Uterus (tissue), 3 donors: ENCODE measurements at regions not wholly inside any gene's neighbourhood (a gene's known extent, or its start where the extent isn't known, plus 50 kb on each side); places are given as distances from the start of the nearest gene placed in this dataset.

ENCODE experiments used
- DNase-seq, 2 donors: peaks; one replicate each; pipeline ENCODE4 v3.0.0-alpha.2; 2019 to 2020
- H3K27ac ChIP-seq, 2 donors: fragments of 200-600 bp; sonication (generic); 1 replicate in 1 of 2; 2 replicates in 1 of 2; pipeline ENCODE4 v1.5.1; 2016 to 2018
- H3K27me3 ChIP-seq, 2 donors: fragments of 200-600 bp; sonication (generic); one replicate each; pipeline ENCODE4 v1.5.1; 2018 to 2019; ENCODE audit warnings: control low read depth in 1 of 2
- H3K36me3 ChIP-seq, 2 donors: fragments of 200-600 bp; sonication (generic); one replicate each; pipeline ENCODE4 v1.5.1; 2019; ENCODE audit warnings: control low read depth in 1 of 2
- H3K4me1 ChIP-seq, 2 donors: fragments of 200-600 bp; sonication (generic); one replicate each; pipeline ENCODE4 v1.5.1; 2018 to 2019; ENCODE audit warnings: control low read depth in 1 of 2
- H3K4me3 ChIP-seq, 2 donors: fragments of 200-600 bp; sonication (generic); 1 replicate in 1 of 2; 2 replicates in 1 of 2; pipeline ENCODE4 v1.5.1; 2018 to 2019; ENCODE audit warnings: mild to moderate bottlenecking in 1 of 2
- H3K9me3 ChIP-seq, 2 donors: fragments of 200-600 bp; sonication (generic); one replicate each; pipeline ENCODE4 v1.5.1; 2019; ENCODE audit warnings: control low read depth in 1 of 2
- POLR2A ChIP-seq, 2 donors: fragments of 450-650 bp; IDR thresholded peaks; one replicate each; pipeline ENCODE4 v1.6.1; 2016; ENCODE audit warnings: antibody characterized with exemption in 2 of 2, mild to moderate bottlenecking in 1 of 2, moderate library complexity in 1 of 2
- intact Hi-C: fragments of 100-400 bp; cut with DNase I; formaldehyde crosslinking; loops from one replicate; pipeline ENCODE4 v1.15.1; 2023; ENCODE audit warnings: low total_unique reads
- TF ChIP-seq, protein P1 (sequence below), 4 experiments: fragments of 200-600 bp in 2 of 4; fragments of 450-650 bp in 2 of 4; sonication (generic) in 2 of 4; IDR thresholded peaks; one replicate each; pipeline ENCODE4 v1.5.1; 2016 to 2019; ENCODE audit warnings: antibody characterized with exemption in 4 of 4, mild to moderate bottlenecking in 2 of 4, moderate library complexity in 1 of 4
- donor health status: DM: yes; HTN: yes; CAD: no.

DNA sequence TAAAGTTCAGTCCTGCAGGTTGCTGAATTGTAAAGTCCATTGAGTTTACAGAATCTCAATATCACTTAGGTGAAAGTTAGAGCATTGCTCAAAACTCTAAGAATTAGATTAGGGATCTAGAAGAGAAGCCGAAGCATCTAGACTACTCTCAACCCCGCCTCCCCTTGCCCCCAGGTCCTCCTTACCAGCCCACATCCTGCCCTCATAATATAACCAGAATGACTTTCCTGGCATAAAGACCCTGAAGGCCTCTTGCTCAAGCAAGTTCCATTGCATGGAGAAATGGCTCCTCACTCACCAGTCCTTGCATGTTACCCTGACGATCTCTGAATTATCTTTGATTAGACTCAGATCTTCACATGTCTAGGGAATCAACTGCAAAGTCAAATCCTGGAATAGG is 78.8 kb downstream of the SPATA31C2 start:
- TF ChIP-seq POLR2A (IDR thresholded peaks at IDR 0.05): no peak
- TF ChIP-seq, protein P1, sequence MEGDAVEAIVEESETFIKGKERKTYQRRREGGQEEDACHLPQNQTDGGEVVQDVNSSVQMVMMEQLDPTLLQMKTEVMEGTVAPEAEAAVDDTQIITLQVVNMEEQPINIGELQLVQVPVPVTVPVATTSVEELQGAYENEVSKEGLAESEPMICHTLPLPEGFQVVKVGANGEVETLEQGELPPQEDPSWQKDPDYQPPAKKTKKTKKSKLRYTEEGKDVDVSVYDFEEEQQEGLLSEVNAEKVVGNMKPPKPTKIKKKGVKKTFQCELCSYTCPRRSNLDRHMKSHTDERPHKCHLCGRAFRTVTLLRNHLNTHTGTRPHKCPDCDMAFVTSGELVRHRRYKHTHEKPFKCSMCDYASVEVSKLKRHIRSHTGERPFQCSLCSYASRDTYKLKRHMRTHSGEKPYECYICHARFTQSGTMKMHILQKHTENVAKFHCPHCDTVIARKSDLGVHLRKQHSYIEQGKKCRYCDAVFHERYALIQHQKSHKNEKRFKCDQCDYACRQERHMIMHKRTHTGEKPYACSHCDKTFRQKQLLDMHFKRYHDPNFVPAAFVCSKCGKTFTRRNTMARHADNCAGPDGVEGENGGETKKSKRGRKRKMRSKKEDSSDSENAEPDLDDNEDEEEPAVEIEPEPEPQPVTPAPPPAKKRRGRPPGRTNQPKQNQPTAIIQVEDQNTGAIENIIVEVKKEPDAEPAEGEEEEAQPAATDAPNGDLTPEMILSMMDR (IDR thresholded peaks at IDR 0.05): no peak
- no peak for DNase-seq
- Histone ChIP-seq H3K4me1 (no peaks in the 10 kb centered on the region), H3K27ac (no peak overlapping the region), H3K27me3 (no peaks in the 10 kb centered on the region), H3K36me3 (no peaks in the 10 kb centered on the region), H3K4me3 (no peak overlapping the region), H3K9me3 (no peaks in the 10 kb centered on the region)
- intact Hi-C loops: no loop called here

DNA sequence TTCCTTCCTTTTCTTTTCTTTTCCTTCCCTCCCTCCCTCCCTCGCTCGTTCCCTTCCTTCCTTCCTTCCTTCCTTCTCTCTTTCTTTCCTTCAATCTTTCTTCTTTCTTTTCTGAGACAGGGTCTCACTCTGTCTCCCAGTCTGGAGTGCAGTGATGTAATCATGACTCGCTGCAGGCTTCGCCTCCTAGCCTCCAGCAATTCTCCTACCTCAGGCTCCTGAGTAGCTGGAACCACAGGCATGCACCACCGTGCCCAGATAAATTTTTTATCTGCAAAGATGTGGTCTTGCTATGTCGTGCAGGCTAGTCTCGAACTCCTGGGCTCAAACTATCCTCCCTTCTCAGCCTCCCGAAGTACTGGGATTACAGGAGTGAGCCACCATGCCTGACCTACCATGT is 81.4 kb downstream of the SPATA31C2 start:
- intact Hi-C loops: no loop called here
- H3K27ac ChIP-seq: no peak overlapping the region
- no peaks in the 10 kb centered on the region for H3K9me3 ChIP-seq
- no peaks in the 10 kb centered on the region for H3K27me3 ChIP-seq
- H3K36me3 ChIP-seq: no peaks in the 10 kb centered on the region
- DNase-seq: no peak
- TF ChIP-seq, protein P1 (IDR thresholded peaks at IDR 0.05): no peak
- no peak for TF ChIP-seq POLR2A (IDR thresholded peaks at IDR 0.05)
- H3K4me3 ChIP-seq: no peak overlapping the region
- no peaks in the 10 kb centered on the region for H3K4me1 ChIP-seq

DNA sequence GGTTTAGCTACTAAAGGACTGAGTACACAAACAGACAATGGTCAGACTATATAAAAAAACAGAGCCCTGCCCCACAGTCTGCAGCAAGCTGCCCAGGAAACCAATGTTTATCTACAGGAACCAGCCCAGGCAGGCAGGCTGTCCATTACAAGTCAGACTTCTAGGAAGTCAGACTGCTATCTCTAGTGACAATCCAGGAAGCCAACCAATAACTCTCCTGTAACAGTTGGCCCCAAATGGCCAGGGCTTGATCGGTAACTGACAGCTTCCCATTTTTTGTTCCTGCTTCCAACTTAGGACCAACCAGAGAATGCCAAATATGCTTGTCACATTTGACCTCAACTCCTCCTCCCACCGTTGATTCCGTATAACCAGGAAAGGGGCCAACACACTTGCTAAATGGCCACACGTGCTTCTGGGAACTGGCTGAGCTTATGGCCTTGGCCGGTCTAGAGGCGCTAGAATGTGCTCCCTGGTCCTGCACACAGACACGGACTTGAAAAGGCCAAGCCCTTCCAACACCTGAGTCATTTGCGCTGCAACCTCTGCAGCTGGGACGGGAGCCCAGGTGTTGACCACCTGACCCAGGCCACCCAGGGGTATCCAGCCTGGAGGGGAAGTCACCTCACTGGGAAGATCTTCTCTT is 79.6 kb upstream of the CDK20 start:
- no peak overlapping the region for H3K27ac ChIP-seq
- H3K4me1 ChIP-seq: no peaks in the 10 kb centered on the region
- no peak for DNase-seq
- no peak for TF ChIP-seq POLR2A (IDR thresholded peaks at IDR 0.05)
- TF ChIP-seq, protein P1 (IDR thresholded peaks at IDR 0.05): no peak
- H3K36me3 ChIP-seq: no peaks in the 10 kb centered on the region
- H3K4me3 ChIP-seq: no peak overlapping the region
- intact Hi-C loops: no loop called here
- H3K9me3 ChIP-seq: no peaks in the 10 kb centered on the region
- no peaks in the 10 kb centered on the region for H3K27me3 ChIP-seq

DNA sequence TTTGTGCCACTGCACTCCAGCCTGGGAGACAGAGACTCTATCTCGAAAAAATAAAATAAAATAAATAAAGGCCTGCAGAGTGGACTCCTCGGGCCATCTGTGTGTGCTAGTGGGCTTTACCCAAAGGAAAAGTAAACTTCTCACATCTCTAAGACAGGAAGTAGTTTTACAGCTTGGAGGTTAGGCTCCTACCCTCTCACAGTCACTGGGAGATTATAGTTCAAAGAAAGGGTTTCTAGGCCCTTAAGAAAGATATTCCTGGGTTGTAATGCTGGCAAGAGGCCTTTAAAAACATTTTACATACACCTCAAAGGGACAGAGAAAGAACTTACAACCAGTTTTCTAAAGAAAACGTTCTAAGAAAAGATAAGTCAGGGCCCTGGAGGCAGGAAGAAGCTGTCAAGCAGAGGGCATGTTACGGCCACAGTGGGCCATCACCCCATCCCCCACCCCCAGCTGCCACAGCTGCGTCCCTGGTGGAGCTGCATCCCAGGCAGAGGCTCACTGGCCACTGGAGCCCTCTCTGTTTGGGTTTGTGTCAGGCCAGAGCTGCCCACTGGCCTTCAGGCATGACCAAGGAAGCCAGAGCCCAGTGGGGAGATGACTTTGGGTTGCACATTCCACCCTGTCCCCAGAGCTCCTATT is 78.1 kb upstream of the CDK20 start:
- no peaks in the 10 kb centered on the region for H3K27me3 ChIP-seq
- no peaks in the 10 kb centered on the region for H3K9me3 ChIP-seq
- no peaks in the 10 kb centered on the region for H3K4me1 ChIP-seq
- H3K4me3 ChIP-seq: no peak overlapping the region
- H3K36me3 ChIP-seq: no peaks in the 10 kb centered on the region
- intact Hi-C loops: no loop called here
- no peak for TF ChIP-seq POLR2A (IDR thresholded peaks at IDR 0.05)
- TF ChIP-seq, protein P1 (IDR thresholded peaks at IDR 0.05): no peak
- no peak overlapping the region for H3K27ac ChIP-seq
- no peak for DNase-seq

DNA sequence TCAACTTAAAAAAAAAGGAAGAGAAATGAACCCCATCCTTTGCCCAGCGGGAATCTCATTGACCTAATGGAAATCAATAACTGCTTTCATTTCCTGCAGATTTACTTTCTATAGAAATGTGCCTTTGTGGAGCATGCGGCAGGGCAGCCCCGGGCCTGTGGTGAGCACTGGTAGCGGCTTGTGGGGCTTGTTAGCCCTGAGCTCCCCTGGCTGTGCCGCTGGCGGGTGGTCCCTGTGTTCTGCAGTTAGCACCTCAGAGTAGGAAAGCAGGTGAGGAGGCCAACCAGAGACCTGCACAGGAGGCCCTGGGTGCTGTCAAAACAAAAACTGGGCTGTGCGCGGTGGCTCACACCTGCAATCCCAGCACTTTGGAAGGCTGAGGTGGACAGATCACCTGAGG is 76.8 kb upstream of the CDK20 start:
- Histone ChIP-seq H3K9me3 (no peaks in the 10 kb centered on the region), H3K4me1 (no peaks in the 10 kb centered on the region), H3K4me3 (no peak overlapping the region), H3K27me3 (no peaks in the 10 kb centered on the region), H3K36me3 (no peaks in the 10 kb centered on the region), H3K27ac (no peak overlapping the region)
- TF ChIP-seq, protein P1 (IDR thresholded peaks at IDR 0.05): no peak
- no peak for TF ChIP-seq POLR2A (IDR thresholded peaks at IDR 0.05)
- intact Hi-C loops: no loop called here
- no peak for DNase-seq
